MM.1S (cell line): ENCODE measurements at regions not wholly inside any gene's neighbourhood (a gene's known extent, or its start where the extent isn't known, plus 50 kb on each side); places are given as distances from the start of the nearest gene placed in this dataset.
"Not testable (repeated sequence)": the region's sequence is repeated elsewhere in the genome, so short reads cannot be mapped to it uniquely, and the experiment has no call there.

ENCODE experiments used
- DNase-seq: peaks from one replicate; pipeline ENCODE4 v3.0.0-alpha.2; 2015
- H2AFZ ChIP-seq: fragments of 300-600 bp; sonication (generic); 2 replicates; pipeline ENCODE4 v1.6.0; 2016; ENCODE audit warnings: antibody characterized with exemption, low read length
- H3F3A ChIP-seq: fragments of 300-600 bp; sonication (generic); 2 replicates; pipeline ENCODE4 v1.6.1; 2016; ENCODE audit warnings: mild to moderate bottlenecking, antibody characterized with exemption, low read length, moderate library complexity, mixed read lengths; ENCODE audit not compliant: insufficient read depth
- H3K27ac ChIP-seq: fragments of 300-600 bp; sonication (generic); 2 replicates; pipeline ENCODE4 v1.5.1; 2016; ENCODE audit warnings: mild to moderate bottlenecking, low read length
- H3K27me3 ChIP-seq: fragments of 300-600 bp; sonication (generic); replicated peaks from 2 replicates; pipeline ENCODE4 v1.6.0; 2016; ENCODE audit warnings: low read length; ENCODE audit not compliant: insufficient read depth
- H3K36me3 ChIP-seq: fragments of 300-600 bp; sonication (generic); replicated peaks from 2 replicates; pipeline ENCODE4 v1.6.1; 2016; ENCODE audit warnings: mild to moderate bottlenecking, low read length, mixed read lengths; ENCODE audit not compliant: insufficient read depth
- H3K4me1 ChIP-seq: fragments of 300-600 bp; sonication (generic); 2 replicates; pipeline ENCODE4 v1.6.1; 2016; ENCODE audit warnings: low read length, mixed read lengths
- H3K4me2 ChIP-seq: fragments of 300-600 bp; sonication (generic); 2 replicates; pipeline ENCODE4 v1.6.0; 2016; ENCODE audit warnings: low read depth, low read length
- H3K4me3 ChIP-seq: fragments of 300-600 bp; sonication (generic); 2 replicates; pipeline ENCODE4 v1.5.1; 2016; ENCODE audit warnings: low read length, mixed read lengths
- H3K79me2 ChIP-seq: fragments of 300-600 bp; sonication (generic); 2 replicates; pipeline ENCODE4 v1.6.1; 2016; ENCODE audit warnings: mixed run types, low read length, mixed read lengths
- H3K9ac ChIP-seq: fragments of 300-600 bp; sonication (generic); 2 replicates; pipeline ENCODE4 v1.6.1; 2016; ENCODE audit warnings: low read length, mixed read lengths
- H3K9me2 ChIP-seq: fragments of 300-600 bp; sonication (generic); replicated peaks from 2 replicates; pipeline ENCODE4 v1.6.1; 2016; ENCODE audit warnings: mild to moderate bottlenecking, low read length, mixed read lengths; ENCODE audit not compliant: insufficient read depth
- H3K9me3 ChIP-seq: fragments of 300-600 bp; sonication (generic); replicated peaks from 2 replicates; pipeline ENCODE4 v1.6.1; 2016; ENCODE audit warnings: mild to moderate bottlenecking, low read length, mixed read lengths; ENCODE audit not compliant: insufficient read depth
- H4K20me1 ChIP-seq: fragments of 300-600 bp; sonication (generic); 2 replicates; pipeline ENCODE4 v1.6.1; 2016; ENCODE audit warnings: mild to moderate bottlenecking, low read length, moderate library complexity, mixed read lengths; ENCODE audit not compliant: insufficient read depth
- CTCF ChIP-seq: fragments of 300-600 bp; sonication (generic); IDR thresholded peaks from 2 replicates; pipeline ENCODE4 v1.5.1; 2016; ENCODE audit warnings: antibody characterized with exemption, low read length, mixed read lengths
- EZH2 ChIP-seq: fragments of 300-600 bp; sonication (generic); optimal IDR thresholded peaks from 2 replicates; pipeline ENCODE3; 2017; ENCODE audit warnings: low read depth, mild to moderate bottlenecking, antibody characterized with exemption, low read length, mixed read lengths
- EZH2phosphoT487 ChIP-seq: fragments of 300-600 bp; sonication (generic); IDR thresholded peaks from 2 replicates; pipeline ENCODE4 v1.6.1; 2018; ENCODE audit warnings: antibody characterized with exemption, low read length

- Histone ChIP-seq H3K4me1 (no peaks in the 10 kb centered on the region), H3K9me2 (no peaks in the 10 kb centered on the region)
- TF ChIP-seq CTCF = no peak
These were observed 101.8 kb upstream of the CADM1 start for GRCh38 chr11:115605871-115606497.

DNA sequence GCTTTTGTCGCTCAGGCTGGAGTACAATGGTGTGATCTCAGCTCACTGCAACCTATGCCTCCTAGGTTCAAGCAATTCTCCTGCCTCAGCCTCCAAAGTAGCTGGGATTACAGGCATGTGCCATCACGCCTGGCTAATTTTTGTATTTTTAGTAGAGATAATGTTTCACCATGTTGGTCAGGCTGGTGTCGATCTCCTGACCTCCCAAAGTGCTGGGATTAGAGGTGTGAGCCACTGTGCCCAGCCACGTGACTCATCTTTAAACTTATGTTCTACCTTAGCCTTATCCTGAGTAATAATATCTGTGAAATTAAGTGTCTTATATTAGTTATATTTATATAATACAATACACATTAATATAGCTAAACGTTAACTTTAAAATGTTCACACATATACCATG, 101.2 kb upstream of the CADM1 start:
- not testable (repeated sequence) for H2AFZ ChIP-seq, H4K20me1 ChIP-seq, H3K79me2 ChIP-seq, H3K4me1 ChIP-seq, H3K27ac ChIP-seq, H3K27me3 ChIP-seq, DNase-seq, H3K9me2 ChIP-seq, H3K9me3 ChIP-seq, H3K9ac ChIP-seq, H3K4me2 ChIP-seq, H3K36me3 ChIP-seq, H3F3A ChIP-seq, H3K4me3 ChIP-seq

More at GRCh38 chr11:115605871-115606497, 101.8 kb upstream of the CADM1 start:
- H3K79me2 ChIP-seq = no peaks in the 10 kb centered on the region
- H3F3A ChIP-seq = no peaks in the 10 kb centered on the region
- no peak overlapping the region for H2AFZ ChIP-seq
- H3K9me3 ChIP-seq = no peaks in the 10 kb centered on the region
- H3K36me3 ChIP-seq = no peaks in the 10 kb centered on the region
- no peaks in the 10 kb centered on the region for H3K27me3 ChIP-seq
- no peaks in the 10 kb centered on the region for H4K20me1 ChIP-seq
- no peak overlapping the region for H3K4me3 ChIP-seq
- H3K9ac ChIP-seq = no peak overlapping the region
- DNase-seq = no peak
- no peak overlapping the region for H3K4me2 ChIP-seq
- H3K27ac ChIP-seq = no peak overlapping the region

- Histone ChIP-seq H3K9me3 (no peaks in the 10 kb centered on the region), H3K27ac (no peak overlapping the region), H3F3A (no peaks in the 10 kb centered on the region), H3K79me2 (no peaks in the 10 kb centered on the region), H3K4me2 (no peak overlapping the region), H3K36me3 (no peaks in the 10 kb centered on the region), H3K27me3 (no peaks in the 10 kb centered on the region), H3K9me2 (no peaks in the 10 kb centered on the region), H3K9ac (no peak overlapping the region), H4K20me1 (no peaks in the 10 kb centered on the region), H3K4me1 (no peaks in the 10 kb centered on the region), H2AFZ (no peak overlapping the region), H3K4me3 (no peak overlapping the region)
- no peak for TF ChIP-seq CTCF
- TF ChIP-seq EZH2phosphoT487 = no peak
- no peak for TF ChIP-seq EZH2
- DNase-seq = no peak
These were observed 94.9 kb upstream of the CADM1 start for GRCh38 chr11:115599125-115599524.

GRCh38 chr11:115598257-115598901, 94.2 kb upstream of the CADM1 start:
- H3K9me3 ChIP-seq = no peaks in the 10 kb centered on the region
- no peaks in the 10 kb centered on the region for H3K36me3 ChIP-seq
- H3F3A ChIP-seq = no peaks in the 10 kb centered on the region
- no peak overlapping the region for H3K4me2 ChIP-seq
- TF ChIP-seq EZH2phosphoT487 (no peak), CTCF (no peak), EZH2 (no peak)
- no peaks in the 10 kb centered on the region for H3K79me2 ChIP-seq
- no peak overlapping the region for H3K27ac ChIP-seq
- H3K4me3 ChIP-seq = no peak overlapping the region
- H3K9me2 ChIP-seq = no peaks in the 10 kb centered on the region
- no peak overlapping the region for H3K9ac ChIP-seq
- DNase-seq = no peak
- H3K27me3 ChIP-seq = no peaks in the 10 kb centered on the region
- H4K20me1 ChIP-seq = no peaks in the 10 kb centered on the region
- no peaks in the 10 kb centered on the region for H3K4me1 ChIP-seq
- no peak overlapping the region for H2AFZ ChIP-seq
